HG03045 (cell line): ENCODE measurements at regions not wholly inside any gene's neighbourhood (a gene's known extent, or its start where the extent isn't known, plus 50 kb on each side); places are given as distances from the start of the nearest gene placed in this dataset.
"Not testable (repeated sequence)": the region's sequence is repeated elsewhere in the genome, so short reads cannot be mapped to it uniquely, and the experiment has no call there.

ENCODE experiments used
- ATAC-seq: cut with Tn5 transposase; IDR thresholded peaks from one replicate; pipeline ENCODE4 v1.9.1; 2021; ENCODE audit warnings: mild to moderate bottlenecking, moderate library complexity; ENCODE audit not compliant: unreplicated experiment

GRCh38 chr4:82099928-82100579, 273.7 kb downstream of the HNRNPD start:
- ATAC-seq, result no peak

GRCh38 chr4:82097504-82097903, 276.3 kb downstream of the HNRNPD start:
- ATAC-seq, result no peak

DNA sequence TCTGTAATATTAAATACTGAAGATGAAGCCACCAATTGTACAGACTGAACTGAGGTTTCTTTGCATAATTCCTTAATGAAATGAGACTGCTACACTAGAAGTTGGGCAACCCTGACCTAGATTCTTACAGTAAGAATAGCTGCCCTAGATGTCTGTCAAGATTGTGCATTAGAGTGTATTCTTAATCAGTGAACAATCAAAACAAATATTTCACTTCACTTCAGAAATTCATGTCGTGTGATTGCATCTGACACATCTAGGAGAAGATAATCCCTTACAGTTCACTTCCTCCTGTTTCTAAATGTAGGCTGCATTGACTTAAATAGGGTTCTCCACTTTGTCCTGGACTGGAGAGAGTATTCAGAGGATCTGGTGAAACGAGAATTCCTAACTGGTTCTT, 283.1 kb downstream of the HNRNPD start:
- ATAC-seq, result no peak

- no peak for ATAC-seq
These were observed 289.0 kb downstream of the HNRNPD start for GRCh38 chr4:82084747-82085146.

- not testable (repeated sequence) for ATAC-seq
These were observed 296.3 kb downstream of the HNRNPD start for GRCh38 chr4:82077471-82077995.

DNA sequence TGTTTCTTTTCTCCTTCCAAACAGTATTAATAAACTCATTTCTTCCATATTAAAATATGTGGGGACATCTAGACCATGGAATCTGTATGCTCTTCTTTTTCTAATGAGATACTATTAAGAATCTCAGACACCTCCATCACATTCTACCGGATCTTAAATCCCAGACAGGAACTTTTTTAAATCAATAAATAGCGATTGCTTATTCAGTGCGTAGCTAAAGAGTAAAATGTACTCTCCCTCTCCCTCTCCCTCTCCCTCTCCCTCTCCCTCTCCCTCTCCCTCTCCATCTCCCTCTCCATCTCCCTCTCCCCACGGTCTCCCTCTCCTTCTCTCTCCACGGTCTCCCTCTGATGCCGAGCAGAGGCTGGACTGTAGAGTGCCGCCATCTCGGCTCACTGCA, 297.0 kb downstream of the HNRNPD start:
- no peak for ATAC-seq

- no peak for ATAC-seq
These were observed 297.4 kb downstream of the HNRNPD start for GRCh38 chr4:82076359-82076758.

DNA sequence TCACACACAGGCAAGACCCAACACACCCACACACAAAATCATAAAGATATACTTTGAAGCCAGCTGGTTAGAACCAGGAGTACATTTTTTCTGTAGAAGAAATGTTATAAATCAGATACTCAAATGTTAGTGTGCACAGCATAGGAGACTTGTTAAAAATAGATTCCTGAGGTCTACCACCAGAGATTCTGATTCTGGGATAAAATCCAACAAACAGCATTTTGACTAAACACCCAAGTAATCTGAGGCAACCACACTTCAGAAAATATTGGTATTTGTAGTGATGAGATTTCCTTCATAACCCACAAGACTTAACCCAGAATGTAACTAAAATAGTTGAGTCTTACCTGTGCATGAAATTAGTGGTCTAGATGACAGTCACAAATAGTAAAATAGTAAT, 301.8 kb downstream of the HNRNPD start:
- no peak for ATAC-seq

- no peak for ATAC-seq
These were observed 303.7 kb downstream of the HNRNPD start for GRCh38 chr4:82069883-82070638.

DNA sequence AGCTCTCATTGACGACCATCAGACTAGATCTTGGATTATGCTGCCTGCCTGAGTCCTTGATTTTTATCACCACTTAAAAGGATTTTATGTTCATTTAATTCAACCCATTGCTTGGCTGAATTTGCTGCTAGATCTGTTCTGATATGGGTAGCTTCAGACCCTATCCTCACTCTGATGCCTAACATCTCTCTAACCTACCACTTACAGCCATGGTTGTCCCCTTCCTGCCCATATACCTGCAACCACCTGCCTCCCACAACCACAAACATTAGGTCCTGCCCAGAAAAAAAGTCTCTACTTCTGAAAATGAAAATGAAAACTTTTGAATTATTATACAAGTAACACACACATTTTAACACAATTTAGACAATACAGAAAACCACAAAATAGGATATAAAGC, 310.8 kb downstream of the HNRNPD start:
- no peak for ATAC-seq

DNA sequence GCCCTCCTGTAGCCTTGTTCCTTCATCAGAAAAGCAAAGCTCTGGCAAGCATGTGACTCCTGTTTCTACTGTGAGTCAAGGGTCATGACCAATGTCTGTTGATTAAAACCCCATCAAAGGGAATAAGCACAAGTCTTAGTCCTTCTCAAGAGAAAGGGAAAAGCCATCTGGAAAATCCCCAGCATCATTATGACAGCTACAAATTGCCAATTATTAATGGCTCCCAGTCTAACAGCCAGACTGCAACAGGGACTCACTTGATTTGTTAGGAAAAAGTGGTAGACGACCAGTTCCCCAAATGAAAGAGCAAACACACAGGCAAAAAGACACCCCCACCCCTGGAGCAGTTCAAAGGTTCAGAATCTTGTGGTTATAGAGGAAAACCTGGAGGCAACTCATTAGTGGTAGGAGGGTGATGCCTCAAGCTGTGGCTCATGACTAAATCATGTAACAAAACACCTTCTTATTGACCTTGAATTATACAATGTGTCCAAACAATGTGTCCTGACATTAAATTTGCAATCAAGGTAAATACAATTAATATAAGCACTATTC, 315.7 kb downstream of the HNRNPD start:
- ATAC-seq, result no peak

DNA sequence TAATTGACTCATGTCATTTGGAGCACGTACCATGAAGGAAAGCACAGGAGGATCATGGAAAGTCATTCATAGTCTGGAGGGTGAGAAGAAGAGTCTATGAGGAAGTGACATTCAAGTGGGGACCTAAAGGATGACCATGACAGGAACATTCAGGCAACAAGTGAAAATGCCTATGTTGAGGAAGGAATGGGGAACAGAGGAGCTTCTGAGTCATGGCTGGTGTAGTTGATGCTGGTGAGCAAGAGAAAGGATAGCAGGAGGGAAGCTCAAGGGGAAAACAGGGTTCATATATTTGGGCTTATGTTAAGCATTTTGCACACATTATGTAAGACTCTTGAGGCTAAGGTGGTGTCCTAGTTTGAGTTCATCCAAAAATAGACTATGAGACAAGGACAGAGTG, 318.6 kb downstream of the HNRNPD start:
- no peak for ATAC-seq

- ATAC-seq, result no peak
These were observed 320.4 kb downstream of the HNRNPD start for GRCh38 chr4:82053396-82053795.

- ATAC-seq, result no peak
These were observed 323.0 kb downstream of the HNRNPD start for GRCh38 chr4:82050796-82051195.

- no peak for ATAC-seq
These were observed 324.5 kb downstream of the HNRNPD start for GRCh38 chr4:82049294-82049693.

DNA sequence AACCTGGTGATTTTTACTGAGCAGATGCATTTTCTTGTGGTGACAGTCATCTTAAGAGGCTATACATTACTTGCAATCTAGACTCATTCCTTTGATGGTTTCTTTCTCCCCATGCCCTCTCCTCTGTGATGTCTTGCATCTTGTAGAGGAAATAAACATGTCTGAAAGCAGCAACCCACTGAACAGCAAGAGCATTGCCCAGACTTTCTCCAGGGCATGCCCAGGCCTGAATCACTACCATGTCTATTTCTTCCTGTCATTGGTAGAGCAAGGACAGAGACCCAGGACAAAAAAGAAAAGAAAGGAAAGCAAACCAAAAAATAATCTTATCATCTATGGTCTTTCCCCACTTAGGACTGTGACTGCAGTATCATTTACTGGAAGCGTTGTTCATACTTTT, 326.1 kb downstream of the HNRNPD start:
- ATAC-seq, result no peak

DNA sequence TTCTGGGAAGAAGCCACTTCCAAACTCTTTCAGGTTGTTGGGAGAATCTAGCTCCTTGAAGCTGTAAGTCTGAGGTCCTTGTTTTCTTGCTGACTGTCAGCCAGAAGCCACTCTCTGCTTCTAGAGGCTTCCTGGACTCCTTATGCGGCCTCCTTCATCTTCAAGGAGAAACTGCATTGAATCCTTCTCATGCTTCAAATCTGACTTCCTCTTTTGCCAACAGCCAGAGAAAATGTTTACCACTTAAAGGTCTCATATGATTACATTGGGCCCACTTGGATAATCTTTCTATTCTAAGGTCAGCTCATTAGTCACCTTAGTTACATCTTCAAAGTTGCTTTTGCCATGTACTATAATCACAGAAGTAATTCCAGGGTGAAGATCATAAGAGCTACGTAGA, 327.0 kb downstream of the HNRNPD start:
- no peak for ATAC-seq

DNA sequence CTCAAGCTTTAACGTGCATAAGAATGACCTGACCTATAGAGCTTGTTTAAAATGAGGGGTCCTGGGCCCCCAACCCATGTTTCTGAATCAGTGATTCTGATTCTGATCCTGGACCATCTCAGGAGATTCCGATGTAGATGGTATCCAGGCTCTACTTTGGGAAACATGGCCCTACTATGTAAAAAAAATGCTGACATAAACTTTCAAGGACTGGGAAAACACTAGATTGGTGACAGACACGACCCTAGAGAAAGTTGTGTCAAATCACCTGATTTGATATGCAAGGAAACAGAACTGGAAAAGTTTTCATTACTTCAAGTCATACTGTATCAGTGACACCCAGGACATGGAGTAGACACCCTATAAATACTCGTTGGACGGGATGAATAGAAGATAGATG, 328.5 kb downstream of the HNRNPD start:
- ATAC-seq, result no peak

DNA sequence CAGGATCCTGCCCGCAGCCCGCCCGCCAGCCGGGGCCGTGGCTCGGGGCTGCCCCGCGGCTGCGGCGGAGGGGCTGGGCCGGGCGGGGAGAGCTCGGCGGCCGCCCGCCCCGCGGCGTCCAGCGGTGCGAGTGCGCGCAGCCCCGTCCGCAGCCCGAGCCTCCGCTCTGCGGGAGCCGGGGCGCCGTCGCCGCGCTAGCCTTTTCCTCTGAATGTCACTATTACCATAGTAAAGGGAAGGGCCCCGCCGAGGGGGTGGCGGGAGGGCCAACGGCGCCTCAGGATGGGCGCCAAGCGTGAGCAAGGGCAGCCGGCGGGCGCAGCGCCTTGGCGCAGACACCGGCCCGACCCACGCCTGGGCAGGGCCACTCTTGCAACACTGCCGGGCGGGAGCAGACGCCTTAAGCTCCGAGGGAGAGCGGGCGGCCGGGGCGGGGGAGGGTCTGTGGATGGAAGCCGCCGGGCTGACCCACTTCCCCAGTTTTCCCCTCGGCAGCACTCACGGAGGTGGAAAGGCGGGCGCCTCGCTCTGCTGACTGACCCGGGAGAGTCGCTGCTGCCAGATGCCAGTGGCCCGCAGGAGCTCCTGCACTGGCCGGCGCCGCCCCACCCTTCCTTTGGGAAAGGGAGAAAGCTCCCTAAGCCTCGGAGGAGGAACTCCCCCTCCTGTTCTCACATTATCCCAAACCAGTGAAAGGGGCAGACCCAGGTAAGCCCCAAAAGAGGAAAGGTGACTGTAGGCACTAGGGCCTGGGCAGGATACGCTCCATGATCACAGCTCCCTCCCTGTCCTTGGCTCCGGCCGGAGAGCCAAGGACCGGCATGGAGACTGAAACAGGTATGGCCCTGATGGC, 329.4 kb downstream of the HNRNPD start:
- ATAC-seq, result no peak

GRCh38 chr4:82043809-82044137, 330.0 kb downstream of the HNRNPD start:
- ATAC-seq, result no peak

DNA sequence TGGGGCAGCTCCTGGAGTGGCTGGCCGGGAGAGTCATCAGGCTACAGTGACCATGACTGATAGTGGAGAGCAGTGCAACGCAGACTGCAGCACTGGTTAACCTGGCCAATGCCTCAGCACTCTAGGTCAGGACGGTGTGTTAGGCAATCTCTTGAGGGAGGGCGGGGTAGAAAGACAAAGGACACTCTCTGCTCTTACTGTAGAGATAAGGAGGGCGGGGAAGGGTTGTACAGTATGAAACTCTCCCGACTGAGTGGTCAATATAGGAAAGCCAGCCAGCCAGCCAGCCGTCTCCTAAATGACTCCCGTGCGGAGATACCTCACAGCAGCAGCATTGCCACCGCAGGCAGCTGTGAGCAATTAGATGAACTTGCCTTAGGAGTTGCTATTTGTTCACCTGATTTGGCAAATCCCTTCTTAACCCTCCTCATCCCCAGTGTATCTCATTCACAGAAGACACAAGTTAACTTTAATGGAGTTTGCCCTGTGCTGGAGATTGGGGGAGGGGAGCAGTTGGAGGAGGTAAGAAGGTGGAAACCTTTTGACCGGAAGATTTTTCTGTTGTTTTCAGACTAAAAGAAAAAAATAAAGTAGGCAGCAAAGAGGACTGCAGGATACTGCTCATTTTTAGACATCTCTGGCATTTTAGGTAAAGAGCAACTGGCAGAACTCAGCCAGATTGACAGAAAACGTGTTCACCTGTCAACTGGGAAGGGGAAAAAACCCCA, 330.5 kb downstream of the HNRNPD start:
- ATAC-seq, result no peak
